Spleen (tissue), 7 donors: ENCODE measurements at regions not wholly inside any gene's neighbourhood (a gene's known extent, or its start where the extent isn't known, plus 50 kb on each side); places are given as distances from the start of the nearest gene placed in this dataset.

Experiments used
- CTCF ChIP-seq, 11 experiments: fragments of 200-600 bp in 7 of 11; fragments of 450-650 bp in 4 of 11; sonication (generic) in 4 of 11; IDR thresholded peaks in 8 of 11; conservative IDR thresholded peaks in 3 of 11; 1 replicate in 7 of 11; 2 replicates in 4 of 11; pipeline versions ENCODE4 v1.4.0 to v1.8.0; 2016 to 2021; ENCODE audit warnings: antibody characterized with exemption in 11 of 11, inconsistent platforms in 4 of 11, mild to moderate bottlenecking in 1 of 11
- POLR2A ChIP-seq, 3 donors: fragments of 450-650 bp; IDR thresholded peaks; one replicate each; pipeline ENCODE4 v1.5.1; 2017; ENCODE audit warnings: antibody characterized with exemption in 3 of 3, mild to moderate bottlenecking in 1 of 3
- POLR2AphosphoS5 ChIP-seq, 3 donors: sonication (generic); formaldehyde crosslinking; IDR thresholded peaks; one replicate each; pipeline ENCODE4 v1.5.1; 2017; ENCODE audit warnings: antibody characterized with exemption in 3 of 3
- donor health status: DM: no; HTN: no; CAD: no; lungs with moderate emphysema.
- donor health status: DM: no; HTN: no; CAD: no.
- donor health status: DM: no; HTN: no; CAD: no.

- TF ChIP-seq CTCF (IDR thresholded peaks at IDR 0.05 in 8 of 11, conservative IDR thresholded peaks at IDR 0.05 in 3 of 11) (no peak), POLR2AphosphoS5 (IDR thresholded peaks at IDR 0.05) (no peak), POLR2A (IDR thresholded peaks at IDR 0.05) (no peak)
Observed at GRCh38 chr2:21658907-21659477, 535.2 kb downstream of the TDRD15 start.
